GM18873 (cell line): ENCODE measurements at regions not wholly inside any gene's neighbourhood (a gene's known extent, or its start where the extent isn't known, plus 50 kb on each side); places are given as distances from the start of the nearest gene placed in this dataset.

Experiments
- ATAC-seq: cut with Tn5 transposase; IDR thresholded peaks from one replicate; pipeline ENCODE4 v1.9.1; 2021; ENCODE audit warnings: mild to moderate bottlenecking, moderate library complexity, moderate number of reproducible peaks; ENCODE audit not compliant: unreplicated experiment, low FRiP score

DNA sequence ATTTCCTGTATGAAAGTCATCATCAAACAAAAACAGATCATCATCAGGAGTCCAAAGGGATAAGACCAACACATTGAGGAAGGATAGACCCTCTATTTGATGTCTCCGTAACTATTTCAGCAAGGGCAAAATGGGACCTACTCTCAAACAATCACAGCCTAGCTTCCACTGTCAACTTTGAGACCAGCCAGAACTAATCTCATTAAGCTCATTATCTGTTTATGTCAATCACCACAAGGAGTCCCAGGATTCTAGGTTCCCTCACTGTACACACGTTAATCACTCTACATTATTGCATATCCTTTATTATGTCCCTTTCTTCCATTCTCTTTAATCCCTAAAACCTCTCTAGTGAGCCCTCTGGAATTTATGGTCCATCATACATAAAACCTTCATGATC lies 370.3 kb upstream of the LINC00305 start:
- ATAC-seq = no peak

DNA sequence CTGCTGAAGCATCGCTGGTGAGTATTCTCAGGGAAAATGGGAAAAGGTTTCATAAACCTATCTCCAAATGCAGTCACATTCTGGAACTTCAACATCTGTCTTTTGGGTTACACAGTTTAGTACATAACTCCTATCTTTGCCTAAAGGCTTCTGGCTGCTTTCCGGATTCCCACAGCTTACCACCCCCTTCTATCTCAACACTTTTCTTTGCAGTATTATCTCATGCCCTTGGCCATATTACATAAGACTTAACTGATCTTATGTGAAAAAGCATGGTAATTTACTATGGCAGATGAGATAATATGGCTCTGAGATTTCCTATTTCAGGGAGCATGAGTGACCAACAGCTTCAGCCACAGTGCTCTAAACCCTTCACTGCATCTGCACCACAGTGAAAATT lies 369.3 kb upstream of the LINC00305 start:
- ATAC-seq = no peak

DNA sequence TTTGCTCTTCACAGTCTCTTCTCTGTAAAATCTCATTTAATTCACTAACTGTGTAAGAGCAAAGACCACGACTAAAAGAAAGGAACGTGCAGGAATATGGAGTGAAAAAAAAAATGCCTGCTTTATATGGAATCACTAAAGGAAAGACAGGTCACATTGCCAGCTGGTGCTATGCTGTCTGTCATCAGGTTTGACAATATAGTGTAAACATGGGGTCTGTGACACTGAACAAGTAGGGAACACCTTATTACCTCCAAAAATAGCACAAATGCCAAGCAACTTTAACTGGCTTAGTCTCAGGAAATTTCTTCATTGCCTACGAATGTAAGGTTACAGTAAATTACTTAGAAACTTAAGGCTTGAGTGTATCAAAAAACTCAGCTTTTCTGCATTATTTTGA lies 364.5 kb upstream of the LINC00305 start:
- no peak for ATAC-seq

DNA sequence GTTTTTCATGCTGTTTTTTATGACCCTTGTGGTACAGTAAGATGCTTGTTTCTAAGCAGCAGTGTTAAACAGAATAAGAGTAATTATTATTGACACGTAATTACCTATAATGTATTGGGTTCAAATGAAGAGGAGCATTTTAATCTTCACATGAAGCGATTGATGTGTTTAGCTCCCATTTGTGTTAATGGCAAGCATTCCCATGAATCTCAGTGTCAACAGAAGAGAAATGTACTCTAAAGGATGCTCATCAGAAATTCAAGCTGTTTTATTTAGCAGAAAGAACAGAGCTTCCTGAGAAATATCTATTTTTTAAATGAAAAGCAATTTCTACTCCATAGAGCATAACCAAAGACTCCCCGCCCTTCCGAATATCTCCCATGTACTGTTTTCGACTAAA lies 341.3 kb upstream of the LINC00305 start:
- ATAC-seq = no peak

DNA sequence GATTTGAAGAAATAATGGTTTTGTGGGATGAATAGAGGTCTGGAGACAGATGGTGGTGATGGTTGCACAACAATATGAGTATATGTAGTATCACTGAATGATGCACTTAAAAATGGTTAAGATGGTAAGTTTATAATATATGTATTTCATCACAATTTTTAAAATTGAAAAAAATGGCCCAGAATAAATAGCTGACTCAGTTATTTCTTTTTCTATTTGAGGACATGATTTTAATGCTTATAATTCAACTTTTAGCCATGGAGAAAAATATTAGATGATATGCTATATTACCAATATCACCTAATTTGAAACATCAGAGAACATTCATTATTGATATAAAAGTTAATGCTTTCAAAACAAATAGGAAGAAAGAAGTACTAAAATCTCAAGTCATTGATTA lies 339.8 kb upstream of the LINC00305 start:
- no peak for ATAC-seq

DNA sequence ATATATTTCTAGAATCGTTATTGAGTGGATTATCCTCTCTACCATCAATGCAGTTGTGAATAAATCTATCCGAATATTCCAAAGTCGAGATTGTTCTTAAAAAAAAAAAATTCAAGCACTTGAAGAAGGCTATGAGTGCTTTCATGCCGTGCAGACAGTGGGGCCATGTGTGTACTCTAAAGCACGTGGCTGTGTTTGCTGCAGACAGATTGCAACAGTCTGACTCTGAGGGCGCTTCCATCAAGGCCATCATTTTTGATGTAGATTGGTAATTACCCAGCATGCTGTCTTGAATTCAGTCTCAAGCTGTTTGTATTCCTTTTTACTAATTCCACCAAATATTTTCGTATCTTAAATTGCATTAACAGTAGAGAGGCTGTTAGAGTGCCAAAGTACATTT lies 325.9 kb upstream of the LINC00305 start:
- no peak for ATAC-seq

DNA sequence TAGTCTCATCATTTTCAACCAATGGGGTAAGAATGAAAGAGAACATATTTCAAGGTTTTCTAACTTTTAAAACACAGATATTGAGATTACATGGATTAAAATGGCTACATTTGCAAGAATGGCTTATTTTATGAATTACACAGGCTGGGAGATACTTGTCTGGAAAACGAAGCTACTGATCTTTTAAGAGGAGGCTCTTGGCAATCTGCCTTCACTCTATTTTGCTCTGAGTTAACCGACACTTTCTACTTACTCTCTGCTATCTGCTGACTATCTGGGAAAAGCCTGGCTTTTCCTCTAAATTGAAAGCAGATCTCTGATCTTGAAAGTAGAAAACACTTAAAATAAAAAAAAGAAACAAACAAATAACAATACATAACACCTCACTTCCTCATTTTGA lies 325.4 kb upstream of the LINC00305 start:
- no peak for ATAC-seq

DNA sequence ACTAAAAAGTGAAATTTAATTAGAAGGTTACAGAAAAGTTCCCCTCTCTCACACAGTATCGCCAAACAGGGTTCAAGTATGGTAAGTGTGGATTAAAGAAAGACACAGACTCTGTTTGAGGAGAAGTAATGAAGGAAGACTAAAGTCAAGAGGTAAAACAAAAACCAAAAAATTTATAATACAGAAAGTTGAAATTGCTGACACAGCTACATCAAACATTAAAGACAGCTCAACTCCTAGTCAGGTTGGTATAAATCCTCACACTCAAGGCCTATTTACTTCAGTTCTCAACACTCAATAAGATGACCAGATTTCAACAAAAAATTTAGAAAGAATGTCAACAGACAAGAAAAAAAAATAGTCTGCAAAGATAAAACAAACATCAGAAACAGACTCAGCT lies 300.5 kb upstream of the LINC00305 start:
- no peak for ATAC-seq

DNA sequence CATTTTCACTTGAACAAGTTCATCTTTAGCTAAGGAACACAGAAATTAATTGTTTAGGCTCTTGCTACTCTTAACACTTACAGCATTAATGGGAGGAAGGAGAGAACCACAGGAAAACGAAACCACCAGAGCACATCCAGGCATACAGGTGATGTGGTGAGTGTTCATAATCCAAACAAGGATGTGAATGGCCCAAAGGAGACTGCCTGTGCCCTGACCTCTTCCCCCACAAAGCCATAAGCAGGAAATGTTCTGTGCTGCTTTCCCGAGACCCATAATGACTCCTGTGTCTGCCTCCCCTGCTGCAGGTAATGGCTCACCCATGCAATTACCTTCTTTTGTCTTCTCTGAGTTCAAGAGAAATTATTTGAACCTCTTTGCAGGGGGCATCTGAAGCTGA lies 295.9 kb upstream of the LINC00305 start:
- ATAC-seq = no peak

DNA sequence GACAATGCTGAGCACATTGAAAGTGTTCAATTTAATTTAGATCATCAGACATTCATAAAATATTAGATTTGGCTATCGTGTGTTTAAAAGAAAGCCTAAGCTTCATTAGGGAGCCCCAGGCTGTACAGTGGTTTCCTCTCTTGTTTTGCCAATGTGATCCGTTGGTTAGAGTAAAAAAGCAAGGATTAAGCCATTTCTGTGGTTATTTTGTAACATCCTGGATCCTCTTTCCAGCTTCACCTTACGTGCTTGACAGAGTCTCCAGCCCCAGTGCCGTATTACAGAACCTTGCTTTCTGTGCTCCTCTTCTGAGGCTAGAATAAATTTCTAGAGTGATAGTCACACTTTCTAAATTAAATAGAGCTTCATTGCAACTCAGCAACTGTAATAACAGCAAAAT lies 289.3 kb upstream of the LINC00305 start:
- no peak for ATAC-seq

DNA sequence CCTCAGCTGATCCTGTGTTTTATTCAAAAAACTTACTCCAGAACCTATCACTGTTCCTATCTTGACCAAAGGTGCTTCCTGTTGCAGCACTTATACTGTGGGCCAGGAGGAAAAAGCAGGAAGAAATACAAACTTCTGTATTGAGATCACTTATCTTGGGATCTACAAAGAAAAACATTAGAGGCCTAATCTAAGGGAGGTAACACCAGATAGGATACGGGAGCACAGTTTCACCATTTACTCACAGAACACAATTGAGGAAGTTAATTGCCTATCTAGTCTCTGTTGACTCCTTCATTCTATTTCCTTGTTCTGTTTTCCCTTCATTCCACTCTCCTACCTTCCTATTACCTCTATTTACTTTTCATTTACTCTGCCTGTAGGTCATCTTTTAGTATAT lies 287.2 kb upstream of the LINC00305 start:
- ATAC-seq = no peak

DNA sequence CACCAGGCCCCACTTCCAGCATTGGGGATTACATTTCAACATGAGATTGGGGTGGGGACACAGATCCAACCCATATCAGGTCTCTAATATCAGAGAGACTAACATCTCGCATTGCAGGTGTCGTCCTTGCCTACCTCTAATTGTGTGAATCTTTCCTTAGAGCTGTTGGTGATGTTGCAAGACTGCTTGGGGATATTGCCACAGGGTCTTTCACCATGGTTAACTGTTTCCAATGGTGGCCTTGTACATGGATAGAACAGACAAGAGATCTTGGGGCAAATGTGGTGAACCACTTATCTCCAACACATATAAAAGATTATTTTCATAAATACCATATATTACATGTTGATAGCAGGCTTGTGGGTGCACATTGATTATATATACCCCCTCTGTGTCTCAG lies 270.3 kb upstream of the LINC00305 start:
- no peak for ATAC-seq

DNA sequence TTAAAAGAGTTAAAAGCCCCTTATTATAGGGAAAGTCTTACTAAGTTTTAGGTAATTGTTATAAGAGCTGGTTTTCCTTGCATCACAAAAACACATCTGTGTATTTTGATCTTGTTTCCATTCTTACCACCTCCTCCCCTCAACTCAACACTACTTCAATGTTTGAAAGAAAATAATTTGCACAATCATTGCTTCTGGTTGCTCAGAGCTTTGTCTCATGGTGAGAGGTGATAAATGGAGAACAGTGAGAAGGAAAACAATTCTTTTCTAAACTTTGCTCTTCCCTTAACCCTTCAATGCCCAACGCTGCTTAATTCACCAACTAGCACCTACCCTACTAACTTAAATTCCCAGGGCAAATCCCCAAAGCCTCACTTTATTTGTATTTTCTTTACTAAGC lies 268.1 kb upstream of the LINC00305 start:
- ATAC-seq = no peak

DNA sequence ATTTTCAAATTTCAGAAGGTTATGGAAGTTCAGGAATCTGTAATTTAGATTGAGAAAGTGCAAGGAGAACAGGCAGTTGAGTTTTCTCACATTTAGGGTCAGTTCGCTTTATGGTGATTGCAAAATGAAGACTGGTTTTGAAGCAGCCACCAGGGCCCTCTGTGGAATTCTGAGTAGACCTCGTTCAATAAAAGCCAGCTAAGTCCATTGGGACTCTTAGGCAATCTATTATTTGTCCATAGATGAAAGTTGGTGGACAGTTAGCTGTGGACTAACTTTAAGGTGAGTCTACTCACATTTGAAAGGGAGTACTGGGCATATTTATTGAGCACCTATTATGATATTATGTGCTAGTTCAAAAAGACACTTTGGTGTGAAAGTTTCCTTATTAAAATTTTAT lies 266.3 kb upstream of the LINC00305 start:
- no peak for ATAC-seq

DNA sequence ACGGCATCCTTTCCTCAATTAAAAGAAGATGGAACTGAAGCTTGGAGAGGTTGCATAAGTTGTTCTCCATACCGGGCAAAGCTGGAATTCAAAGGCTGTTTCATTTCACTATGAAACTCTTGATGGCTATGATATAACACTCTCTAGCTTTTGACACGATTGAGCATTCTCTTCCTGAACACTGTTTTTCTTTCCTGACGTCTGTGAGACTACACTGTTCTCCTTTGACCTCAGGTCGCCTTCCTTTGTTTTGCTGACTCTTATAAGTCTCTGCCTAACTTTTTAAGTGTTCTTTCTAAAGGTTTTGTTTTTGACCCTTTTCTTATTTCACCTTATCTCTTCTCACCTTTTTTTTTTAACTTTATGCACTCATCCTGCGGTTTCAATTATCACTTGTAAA lies 261.8 kb upstream of the LINC00305 start:
- ATAC-seq = no peak

DNA sequence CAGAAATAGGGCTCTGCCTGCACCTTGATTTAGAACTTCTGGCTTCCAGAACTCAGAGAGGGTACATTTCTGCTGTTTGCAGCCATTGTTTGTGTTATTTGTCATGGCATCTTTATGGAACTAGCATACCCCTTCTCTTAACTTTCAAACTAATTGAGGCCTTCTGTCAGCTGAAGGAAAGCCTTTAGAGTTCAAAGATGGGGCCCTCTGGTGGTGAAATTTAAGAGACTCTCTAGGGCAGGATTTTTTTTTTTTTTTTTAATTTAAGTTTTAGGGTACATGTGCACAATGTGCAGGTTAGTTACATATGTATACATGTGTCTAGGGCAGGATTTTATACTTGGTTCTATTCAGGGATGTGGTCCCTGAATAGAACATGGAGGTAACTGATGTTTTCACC lies 260.6 kb upstream of the LINC00305 start:
- no peak for ATAC-seq

DNA sequence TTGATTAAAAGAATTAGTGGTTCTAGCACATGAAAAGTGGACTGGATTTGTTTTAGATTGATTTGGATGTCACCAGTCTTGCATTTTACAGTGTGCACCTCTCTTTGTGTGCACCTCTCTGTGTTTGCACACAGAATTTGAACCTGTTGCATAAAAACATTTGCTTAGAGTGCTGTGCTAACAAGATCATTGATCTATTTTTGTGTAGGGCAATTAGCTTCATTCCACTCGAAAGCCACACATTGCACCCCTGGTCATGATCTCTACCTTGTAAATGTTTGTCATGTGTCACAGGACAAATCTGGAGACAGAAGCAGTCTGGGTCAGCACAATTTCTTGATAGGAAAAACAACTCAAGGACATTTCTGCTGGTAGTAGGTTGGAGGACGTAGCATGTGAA lies 258.7 kb upstream of the LINC00305 start:
- no peak for ATAC-seq

DNA sequence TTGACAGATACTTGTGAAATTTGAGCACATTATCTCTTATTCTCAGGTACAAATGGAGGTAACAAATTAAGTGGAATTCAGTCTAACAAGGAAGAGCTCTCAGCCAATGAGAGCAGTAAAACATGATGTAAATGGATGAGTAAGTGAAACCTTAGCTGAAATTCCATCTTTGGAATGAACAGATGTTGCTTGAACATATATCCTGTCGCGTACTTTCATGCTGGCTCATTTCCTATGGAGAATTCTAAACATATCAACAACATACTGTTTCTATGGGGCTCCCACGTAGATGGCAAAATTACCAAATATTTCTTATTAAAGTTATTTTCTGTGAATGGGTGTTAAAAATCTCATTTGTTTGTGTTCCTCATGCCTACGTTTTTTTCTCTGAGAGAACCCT lies 256.3 kb upstream of the LINC00305 start:
- ATAC-seq = no peak

DNA sequence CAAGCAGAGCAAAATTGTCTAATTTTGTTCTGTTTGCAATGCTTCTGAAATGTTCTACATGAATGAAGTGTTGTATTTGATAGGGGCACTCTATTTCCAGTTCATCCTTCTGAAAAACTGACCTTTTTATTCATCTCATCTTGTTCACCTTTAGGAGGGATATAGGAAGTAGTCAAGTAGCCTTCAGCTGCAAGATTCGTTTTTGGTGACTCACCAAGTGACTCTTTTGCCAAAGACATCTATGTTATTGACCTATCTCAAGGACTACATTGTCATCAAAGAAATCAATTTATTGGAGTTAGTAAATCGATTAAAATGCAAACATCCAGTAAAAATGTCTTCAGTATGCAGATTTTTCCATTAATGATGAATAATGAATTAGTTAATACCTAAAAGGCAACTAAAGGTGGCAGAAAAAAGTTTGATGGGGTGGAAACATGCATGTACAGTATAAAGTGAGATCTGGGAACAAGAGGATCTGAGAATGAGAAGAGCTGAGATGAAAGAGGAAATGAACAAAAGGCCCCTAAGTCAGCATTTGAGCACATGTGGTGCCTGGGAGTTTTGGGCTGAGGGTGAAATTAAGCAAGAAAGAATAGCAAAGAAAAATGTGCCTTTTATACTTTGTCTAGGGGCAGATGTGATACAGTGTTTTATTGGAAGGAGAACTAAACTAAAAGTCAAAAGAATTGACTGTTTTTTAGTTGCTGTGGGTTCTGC lies 255.1 kb upstream of the LINC00305 start:
- ATAC-seq = no peak

DNA sequence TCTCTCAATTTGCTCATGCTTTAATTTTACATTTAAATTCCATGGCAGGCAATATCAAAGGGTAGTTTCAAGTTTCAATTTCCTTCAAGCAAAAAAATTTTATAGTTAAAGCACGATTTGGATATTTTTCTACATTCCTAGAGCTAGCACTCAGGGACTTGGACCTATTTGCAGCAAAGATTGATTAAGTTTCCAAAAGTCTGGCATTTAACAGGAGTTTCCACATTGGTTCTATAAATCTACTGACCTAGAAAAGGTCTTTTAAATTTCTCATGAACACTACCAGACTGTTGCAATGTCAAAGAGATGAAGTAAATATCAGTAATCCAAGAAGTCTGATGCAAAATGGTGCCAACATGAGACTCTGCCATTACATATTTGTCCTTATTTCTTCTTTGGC lies 253.7 kb upstream of the LINC00305 start:
- no peak for ATAC-seq

DNA sequence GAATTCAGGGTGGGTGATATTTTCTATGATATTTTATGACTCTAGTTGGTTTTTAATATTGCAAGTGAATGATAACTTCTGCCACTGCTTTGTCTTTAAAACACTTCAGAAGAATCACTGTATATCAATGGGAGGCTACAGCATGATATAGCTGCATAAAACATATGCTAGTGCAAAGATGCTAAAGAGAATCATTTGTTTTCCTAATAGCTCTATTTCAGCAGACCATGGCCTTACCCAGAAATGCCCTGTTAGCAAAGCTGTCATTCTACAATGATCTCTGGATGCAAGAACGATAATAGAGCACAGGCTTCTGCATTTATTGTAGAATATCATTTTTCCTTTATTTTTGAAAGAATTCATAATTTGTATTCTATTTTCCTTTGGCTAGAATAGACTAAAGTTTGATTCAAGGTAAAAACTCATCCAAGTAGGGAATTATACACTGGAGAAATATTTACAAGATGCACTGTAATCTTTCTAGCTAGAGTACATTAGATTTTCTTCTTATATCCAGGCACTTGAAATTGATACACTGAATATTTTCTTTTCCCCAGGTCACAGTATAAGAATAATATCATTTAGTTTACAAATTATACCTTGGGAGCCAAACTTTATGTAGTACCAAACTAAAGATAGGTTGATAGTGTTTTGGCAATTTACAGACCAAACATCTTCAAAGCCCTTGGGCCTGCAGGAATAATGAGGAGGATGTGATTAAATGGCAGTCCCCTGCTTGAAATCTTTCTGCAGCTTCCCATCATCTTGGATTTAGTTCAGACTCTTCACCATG lies 252.6 kb upstream of the LINC00305 start:
- no peak for ATAC-seq

DNA sequence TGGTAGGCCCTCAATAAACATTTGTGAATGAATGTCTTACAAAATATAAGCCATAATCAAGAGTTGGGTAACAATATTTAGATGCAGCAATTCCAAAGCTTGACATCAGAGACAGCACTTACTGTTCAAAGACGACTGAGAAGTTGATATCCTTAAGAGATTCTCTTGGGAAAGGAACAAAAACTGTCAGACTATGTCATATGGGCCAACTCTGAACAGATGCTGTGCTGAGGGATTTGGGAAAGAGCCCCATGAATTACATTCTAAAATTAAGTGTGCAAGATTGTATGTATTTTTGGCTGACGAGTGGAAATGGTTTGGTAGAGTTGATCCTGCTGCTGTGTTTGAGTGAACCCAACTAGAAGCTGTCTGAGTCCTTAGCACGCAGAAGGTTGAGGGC lies 250.7 kb upstream of the LINC00305 start:
- no peak for ATAC-seq
